Bronchial epithelial cell (primary cell): ENCODE measurements at regions not wholly inside any gene's neighbourhood (a gene's known extent, or its start where the extent isn't known, plus 50 kb on each side); places are given as distances from the start of the nearest gene placed in this dataset.
A peak's percentile ranks its signal among the peaks of the same experiment; 100 is the strongest.

Experiments
- DNase-seq: peaks from one replicate; pipeline ENCODE4 v3.0.0-alpha.2; 2010; ENCODE audit warnings: low read depth
- FAIRE-seq: peaks from 2 replicates; lab custom pipeline; 2011; peaks lifted over from hg19 to GRCh38; lab: Jason Lieb, UNC
- H3K27me3 ChIP-seq: 2 replicates; pipeline ENCODE4 v1.5.1; 2011; ENCODE audit warnings: low read length; ENCODE audit not compliant: control insufficient read depth, insufficient read depth
- H3K36me3 ChIP-seq: 2 replicates; pipeline ENCODE4 v1.5.1; 2011; ENCODE audit warnings: low read length; ENCODE audit not compliant: control insufficient read depth, insufficient read depth
- H3K4me3 ChIP-seq: 2 replicates; pipeline ENCODE4 v1.5.1; 2011; ENCODE audit warnings: mild to moderate bottlenecking, low read depth, low read length, control low read depth
- TF ChIP-seq, protein P1 (sequence below): IDR thresholded peaks from 2 replicates; pipeline ENCODE4 v1.5.1; 2011; ENCODE audit warnings: mild to moderate bottlenecking, moderate library complexity, low read length, control low read depth, inconsistent platforms; ENCODE audit not compliant: insufficient read depth, severe bottlenecking

- TF ChIP-seq, protein P1, sequence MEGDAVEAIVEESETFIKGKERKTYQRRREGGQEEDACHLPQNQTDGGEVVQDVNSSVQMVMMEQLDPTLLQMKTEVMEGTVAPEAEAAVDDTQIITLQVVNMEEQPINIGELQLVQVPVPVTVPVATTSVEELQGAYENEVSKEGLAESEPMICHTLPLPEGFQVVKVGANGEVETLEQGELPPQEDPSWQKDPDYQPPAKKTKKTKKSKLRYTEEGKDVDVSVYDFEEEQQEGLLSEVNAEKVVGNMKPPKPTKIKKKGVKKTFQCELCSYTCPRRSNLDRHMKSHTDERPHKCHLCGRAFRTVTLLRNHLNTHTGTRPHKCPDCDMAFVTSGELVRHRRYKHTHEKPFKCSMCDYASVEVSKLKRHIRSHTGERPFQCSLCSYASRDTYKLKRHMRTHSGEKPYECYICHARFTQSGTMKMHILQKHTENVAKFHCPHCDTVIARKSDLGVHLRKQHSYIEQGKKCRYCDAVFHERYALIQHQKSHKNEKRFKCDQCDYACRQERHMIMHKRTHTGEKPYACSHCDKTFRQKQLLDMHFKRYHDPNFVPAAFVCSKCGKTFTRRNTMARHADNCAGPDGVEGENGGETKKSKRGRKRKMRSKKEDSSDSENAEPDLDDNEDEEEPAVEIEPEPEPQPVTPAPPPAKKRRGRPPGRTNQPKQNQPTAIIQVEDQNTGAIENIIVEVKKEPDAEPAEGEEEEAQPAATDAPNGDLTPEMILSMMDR = no peak
- no peak overlapping the region for H3K4me3 ChIP-seq
- no peak for FAIRE-seq
- peaks cover 2% of the 10 kb centered on the region for H3K27me3 ChIP-seq
- H3K36me3 ChIP-seq = no peaks in the 10 kb centered on the region
- DNase-seq = no peak
Observed at GRCh38 chr2:120515759-120516678, 170.1 kb downstream of the INHBB start.

DNA sequence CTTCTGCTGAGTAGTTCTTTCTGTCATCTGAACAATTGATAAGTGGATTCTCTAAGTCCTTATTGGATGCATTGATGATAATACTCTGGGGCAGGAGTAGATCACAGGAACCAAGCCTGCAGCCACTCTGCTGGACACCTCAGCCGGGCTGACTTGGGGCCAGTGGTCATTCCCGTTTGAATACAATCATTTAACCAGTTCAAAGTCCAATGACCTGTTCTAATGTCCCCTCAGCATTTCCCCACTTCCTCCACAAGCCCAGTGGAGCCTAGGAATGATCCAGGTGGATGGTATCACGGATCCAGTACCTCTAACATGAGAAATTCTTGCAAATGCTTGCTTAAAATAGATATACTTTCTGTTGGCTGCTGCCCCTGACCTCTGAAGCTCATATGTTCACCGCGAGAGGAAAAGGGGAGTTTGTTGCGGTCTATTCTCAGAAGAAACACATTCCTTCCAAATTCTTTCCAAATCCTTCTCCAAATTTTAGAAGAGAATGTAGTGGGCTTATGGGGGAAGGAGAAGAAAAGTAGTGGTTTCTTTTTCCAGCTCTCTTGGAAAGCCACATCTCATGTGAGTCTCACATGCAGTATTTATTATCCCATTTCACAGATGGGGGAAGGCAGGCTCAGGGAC lies 170.9 kb downstream of the INHBB start:
- H3K36me3 ChIP-seq = no peaks in the 10 kb centered on the region
- DNase-seq (no peak), FAIRE-seq (no peak)
- TF ChIP-seq, protein P1 = no peak
- H3K27me3 ChIP-seq = peaks cover 2% of the 10 kb centered on the region
- H3K4me3 ChIP-seq = no peak overlapping the region

- TF ChIP-seq, protein P1 = no peak
- no peak for DNase-seq
- no peaks in the 10 kb centered on the region for H3K36me3 ChIP-seq
- no peak overlapping the region for H3K4me3 ChIP-seq
- FAIRE-seq = peak; percentile 40
- peaks cover 4% of the 10 kb centered on the region for H3K27me3 ChIP-seq
Observed at GRCh38 chr2:120517751-120518469, 172.0 kb downstream of the INHBB start.

DNA sequence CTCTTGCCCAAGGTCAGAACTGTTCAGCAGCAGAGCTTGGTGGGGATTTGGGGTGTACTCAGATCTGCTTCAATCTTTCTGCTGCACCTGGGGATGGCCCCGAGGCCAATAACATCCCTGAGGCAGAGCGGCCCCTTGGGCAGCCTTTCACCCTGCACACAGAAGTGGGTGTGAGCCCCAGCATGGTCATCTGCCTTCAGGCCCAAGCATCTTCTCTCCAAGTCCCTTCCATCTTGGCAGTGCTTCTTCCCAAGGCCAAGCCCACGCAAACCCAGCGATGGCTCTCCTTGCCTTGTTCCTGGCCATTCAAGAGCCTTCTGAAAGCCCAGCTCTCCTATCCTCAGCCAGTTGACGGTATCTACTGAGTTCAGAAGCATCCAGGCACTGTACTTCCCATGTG lies 172.9 kb downstream of the INHBB start:
- DNase-seq (no peak), FAIRE-seq (no peak)
- Histone ChIP-seq H3K27me3 (peaks cover 6% of the 10 kb centered on the region), H3K4me3 (no peak overlapping the region), H3K36me3 (no peaks in the 10 kb centered on the region)
- TF ChIP-seq, protein P1 = no peak

- Histone ChIP-seq H3K4me3 (no peak overlapping the region), H3K36me3 (no peaks in the 10 kb centered on the region), H3K27me3 (peaks cover 6% of the 10 kb centered on the region)
- FAIRE-seq = no peak
- DNase-seq = no peak
- TF ChIP-seq, protein P1 = no peak
Observed at GRCh38 chr2:120519469-120519868, 173.5 kb downstream of the INHBB start.
